HCT116 (cell line): ENCODE measurements at regions not wholly inside any gene's neighbourhood (a gene's known extent, or its start where the extent isn't known, plus 50 kb on each side); places are given as distances from the start of the nearest gene placed in this dataset.

Source experiments
- ATAC-seq: fragments of 200-7000 bp; cut with Tn5 transposase; 2 replicates; pipeline ENCODE4 v1.9.1; 2020; ENCODE audit warnings: mild to moderate bottlenecking, moderate library complexity
- BruUV-seq: library from RNA; stranded (reverse); fragments of 400-500 nt; replicated peaks from 2 replicates; lab custom pipeline; 2021; lab: Mats Ljungman, UMichigan
- CTCF ChIA-PET: fragments of 300-600 bp; sonication (Branson Sonifier 250); formaldehyde crosslinking; loops from one replicate; lab custom pipeline; 2021; ENCODE audit warnings: antibody characterized with exemption; lab: Charles Lee
- POLR2A ChIA-PET: fragments of 300-600, 350-600 bp; sonication (Branson Sonifier 250); formaldehyde crosslinking; loops from one replicate; lab custom pipeline; 2021; ENCODE audit warnings: antibody characterized with exemption; lab: Charles Lee
- RAD21 ChIA-PET, 2 experiments: fragments of 300-600 bp; sonication (Branson Sonifier 250); formaldehyde crosslinking; loops; one replicate each; lab custom pipeline; 2023; ENCODE audit warnings: low total read pairs in 2 of 2; ENCODE audit not compliant: uncharacterized antibody in 2 of 2, unreplicated experiment in 2 of 2, low non-redundant PET in 1 of 2; lab: Charles Lee
- DNase-seq: peaks from one replicate; pipeline ENCODE4 v3.0.0-alpha.2; 2010; ENCODE audit warnings: low read depth, low spot score
- H2AFZ ChIP-seq: fragments of 200-600 bp; shearing (Covaris generic), sonication (generic); 2 replicates; pipeline ENCODE4 v1.6.1; 2017; ENCODE audit warnings: low read depth, mixed run types, mixed read lengths, antibody characterized with exemption, low read length; ENCODE audit not compliant: poor library complexity, severe bottlenecking
- H3K27ac ChIP-seq: 2 replicates; pipeline ENCODE4 v1.5.1; 2012; ENCODE audit warnings: low read depth, low read length
- H3K27me3 ChIP-seq: fragments of 200-600 bp; sonication (generic); 2 replicates; pipeline ENCODE4 v1.6.1; 2016; ENCODE audit warnings: mixed run types, low read length, mixed read lengths; ENCODE audit not compliant: insufficient read depth
- H3K36me3 ChIP-seq, 2 experiments: fragments of 200-500 bp in 1 of 2; fragments of 200-600 bp in 1 of 2; sonication (Bioruptor generic) in 1 of 2; sonication (generic) in 1 of 2; 2 replicates each; pipeline versions ENCODE4 v1.5.1 to v1.6.1; 2014 to 2016; ENCODE audit warnings: low read length in 2 of 2, inconsistent platforms in 1 of 2, mixed read lengths in 1 of 2, mixed run types in 1 of 2; ENCODE audit not compliant: insufficient read depth in 2 of 2, control insufficient read depth in 1 of 2
- H3K4me1 ChIP-seq, 2 experiments: fragments of 200-600 bp in 1 of 2; sonication (generic) in 1 of 2; 2 replicates each; pipeline versions ENCODE4 v1.5.1 to v1.6.1; 2012 to 2017; ENCODE audit warnings: low read length in 2 of 2, inconsistent platforms in 1 of 2, mild to moderate bottlenecking in 1 of 2, mixed read lengths in 1 of 2, mixed run types in 1 of 2, moderate library complexity in 1 of 2; ENCODE audit not compliant: insufficient read depth in 2 of 2, control insufficient read depth in 1 of 2
- H3K4me2 ChIP-seq: fragments of 200-600 bp; sonication (generic); 2 replicates; pipeline ENCODE4 v1.6.1; 2017; ENCODE audit warnings: mixed run types, low read length, mixed read lengths
- H3K4me3 ChIP-seq, 2 experiments: fragments of 200-600 bp in 1 of 2; sonication (generic) in 1 of 2; replicated peaks in 1 of 2; 2 replicates each; pipeline ENCODE4 v1.5.1; 2011 to 2016; ENCODE audit warnings: low read length in 2 of 2, control low read depth in 1 of 2, low read depth in 1 of 2, mild to moderate bottlenecking in 1 of 2, mixed read lengths in 1 of 2, mixed run types in 1 of 2
- H3K79me2 ChIP-seq: fragments of 200-600 bp; sonication (generic); 2 replicates; pipeline ENCODE4 v1.6.1; 2017; ENCODE audit warnings: mild to moderate bottlenecking, mixed run types, low read length, moderate library complexity, mixed read lengths; ENCODE audit not compliant: insufficient read depth
- H3K9ac ChIP-seq: fragments of 200-600 bp; sonication (generic); 2 replicates; pipeline ENCODE4 v1.6.1; 2016; ENCODE audit warnings: low read length, mixed read lengths
- H3K9me2 ChIP-seq: fragments of 200-600 bp; sonication (generic), shearing (Covaris generic); 2 replicates; pipeline ENCODE4 v1.6.1; 2017; ENCODE audit warnings: mixed run types, mild to moderate bottlenecking, moderate library complexity; ENCODE audit not compliant: insufficient read depth
- H3K9me3 ChIP-seq, 2 experiments: fragments of 200-500 bp in 1 of 2; fragments of 200-600 bp in 1 of 2; sonication (Bioruptor generic) in 1 of 2; sonication (generic) in 1 of 2; 2 replicates each; pipeline ENCODE4 v1.6.1; 2014 to 2017; ENCODE audit warnings: low read length in 2 of 2, mixed read lengths in 2 of 2, inconsistent platforms in 1 of 2, low read depth in 1 of 2, mild to moderate bottlenecking in 1 of 2, mixed run types in 1 of 2, moderate library complexity in 1 of 2; ENCODE audit not compliant: control insufficient read depth in 1 of 2, insufficient read depth in 1 of 2
- H4K20me1 ChIP-seq: fragments of 200-600 bp; sonication (generic), shearing (Covaris generic); 2 replicates; pipeline ENCODE4 v1.6.1; 2017; ENCODE audit warnings: mixed run types, mild to moderate bottlenecking, moderate library complexity; ENCODE audit not compliant: insufficient read depth
- CBX3 ChIP-seq: IDR thresholded peaks from 2 replicates; pipeline ENCODE4 v1.6.1; 2012; ENCODE audit warnings: low read depth
- CEBPB ChIP-seq: IDR thresholded peaks from 2 replicates; pipeline ENCODE4 v1.6.1; 2012; ENCODE audit warnings: low read depth
- CTCF ChIP-seq, 3 experiments: fragments of 200-600 bp in 1 of 3; sonication (generic) in 1 of 3; IDR thresholded peaks in 2 of 3; conservative IDR thresholded peaks in 1 of 3; 2 replicates each; pipeline ENCODE4 v1.5.1; 2012 to 2017; ENCODE audit warnings: low read depth in 2 of 3, low read length in 2 of 3, antibody characterized with exemption in 1 of 3, borderline replicate concordance in 1 of 3, control low read depth in 1 of 3, mild to moderate bottlenecking in 1 of 3, mixed read lengths in 1 of 3, mixed run types in 1 of 3, moderate library complexity in 1 of 3; ENCODE audit not compliant: insufficient read depth in 1 of 3
- EGR1 ChIP-seq: IDR thresholded peaks from 2 replicates; pipeline ENCODE4 v1.6.1; 2012; ENCODE audit warnings: low read depth
- ELF1 ChIP-seq: IDR thresholded peaks from 2 replicates; pipeline ENCODE4 v1.6.1; 2012; ENCODE audit warnings: low read depth, borderline replicate concordance
- FOSL1 ChIP-seq: IDR thresholded peaks from 2 replicates; pipeline ENCODE4 v1.6.1; 2012; ENCODE audit warnings: low read depth
- JUND ChIP-seq: IDR thresholded peaks from 2 replicates; pipeline ENCODE4 v1.6.1; 2012
- POLR2A ChIP-seq: IDR thresholded peaks from 2 replicates; pipeline ENCODE4 v1.7.0; 2011; ENCODE audit warnings: borderline replicate concordance; ENCODE audit not compliant: insufficient read depth, insufficient read length; ENCODE audit errors: extremely low read depth
- POLR2AphosphoS5 ChIP-seq: IDR thresholded peaks from 2 replicates; pipeline ENCODE4 v1.6.1; 2011; ENCODE audit warnings: mild to moderate bottlenecking, low read depth, low read length, moderate library complexity
- RAD21 ChIP-seq: IDR thresholded peaks from 2 replicates; pipeline ENCODE4 v1.6.1; 2012; ENCODE audit warnings: low read depth, mild to moderate bottlenecking
- REST ChIP-seq: IDR thresholded peaks from 2 replicates; pipeline ENCODE4 v1.6.1; 2012; ENCODE audit warnings: low read depth
- SRF ChIP-seq: IDR thresholded peaks from 2 replicates; pipeline ENCODE4 v1.6.1; 2012; ENCODE audit warnings: low read depth
- ZNF274 ChIP-seq: fragments of 200-500 bp; sonication (Bioruptor generic); IDR thresholded peaks from 2 replicates; pipeline ENCODE4 v1.6.1; 2014; ENCODE audit warnings: mild to moderate bottlenecking, low read depth, low read length, inconsistent platforms
- intact Hi-C: fragments of 100-400 bp; cut with micrococcal nuclease; formaldehyde crosslinking; loops from 2 replicates; pipeline ENCODE4 v1.10.0; 2022

- TF ChIP-seq SRF = no peak
Measured at GRCh38 chr7:80054356-80054755, 80.3 kb upstream of the GNAI1 start (continued).

DNA sequence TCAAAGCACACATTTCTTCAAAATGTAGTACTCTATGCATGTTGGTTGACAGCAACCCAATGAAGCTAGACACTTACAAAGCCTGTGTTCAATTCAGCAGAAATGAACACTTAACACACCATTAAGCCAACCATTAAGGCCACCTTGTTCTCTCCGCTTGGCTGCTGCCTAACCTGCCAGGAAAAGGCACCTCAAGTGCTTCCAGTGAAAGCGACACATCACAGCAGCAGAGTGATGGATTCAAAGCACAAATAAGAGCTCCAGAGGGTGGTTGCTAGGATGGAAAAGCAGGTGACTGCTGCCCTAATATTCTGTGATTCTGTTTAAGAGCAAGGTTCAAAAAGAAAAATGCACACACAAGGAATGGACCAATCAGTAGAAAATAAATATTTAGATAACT is 81.5 kb upstream of the GNAI1 start:
- no peak for ATAC-seq
- intact Hi-C loops = no loop called here

More for the DNA sequence above, 81.5 kb upstream of the GNAI1 start:
- no peaks in the 10 kb centered on the region for H4K20me1 ChIP-seq
- no peaks in the 10 kb centered on the region for H3K79me2 ChIP-seq
- RAD21 ChIA-PET = no interaction called here
- no peaks in the 10 kb centered on the region for H3K9me3 ChIP-seq
- DNase-seq = no peak
- CTCF ChIA-PET = no interaction called here
- H3K4me3 ChIP-seq = no peak overlapping the region
- H3K4me2 ChIP-seq = no peak overlapping the region
- BruUV-seq = no TSS peak
- H3K27ac ChIP-seq = no peak overlapping the region
- H3K9ac ChIP-seq = no peak overlapping the region
- no peaks in the 10 kb centered on the region for H3K9me2 ChIP-seq
- H3K4me1 ChIP-seq = no peaks in the 10 kb centered on the region
- H3K36me3 ChIP-seq = no peaks in the 10 kb centered on the region
- POLR2A ChIA-PET = no interaction called here
- H2AFZ ChIP-seq = peak overlapping the region; percentile 63
- no peak for TF ChIP-seq CBX3
- no peak for TF ChIP-seq FOSL1
- no peak for TF ChIP-seq ELF1
- TF ChIP-seq CEBPB = no peak
- TF ChIP-seq ZNF274 = no peak
- TF ChIP-seq CTCF (IDR thresholded peaks at IDR 0.05 in 2 of 3, conservative IDR thresholded peaks at IDR 0.05 in 1 of 3; ENCODE audit: borderline replicate concordance in 1 of 3, insufficient read depth in 1 of 3, low read depth in 2 of 3, low read length in 2 of 3) = no peak
- no peak for TF ChIP-seq REST
- TF ChIP-seq RAD21 = no peak
- no peak for TF ChIP-seq POLR2AphosphoS5
- no peak for TF ChIP-seq JUND
- TF ChIP-seq EGR1 = no peak
- TF ChIP-seq POLR2A = no peak
- no peaks in the 10 kb centered on the region for H3K27me3 ChIP-seq
